ENCODE measurements at regions not wholly inside any gene's neighbourhood (a gene's known extent, or its start where the extent isn't known, plus 50 kb on each side); places are given as distances from the start of the nearest gene placed in this dataset.

GRCh38 chr1:94726981-94727685, 93.0 kb upstream of the SLC44A3 start:
- Histone ChIP-seq H3K27me3 (no peaks in the 10 kb centered on the region), H3K4me3 (no peak overlapping the region), H3K4me1 (peaks cover 0 to 14% (median 12%) of the 10 kb centered on the region in 3 donors), H3K36me3 (no peaks in the 10 kb centered on the region), H3K27ac (no peak overlapping the region), H3K9me3 (no peaks in the 10 kb centered on the region)
- 50 to 59% methylated on average over 3 to 4 of the region's 6 CpGs for WGBS, 2 donors (ENCODE audit: low coverage in 1 of 2)
- no peak for ATAC-seq
- TF ChIP-seq EP300 (IDR thresholded peaks at IDR 0.05) (no peak), POLR2AphosphoS5 (IDR thresholded peaks at IDR 0.05) (no peak), CTCF (IDR thresholded peaks at IDR 0.05) (no peak), POLR2A (IDR thresholded peaks at IDR 0.05) (no peak)

- ATAC-seq, result no peak
- Histone ChIP-seq H3K9me3 (no peaks in the 10 kb centered on the region), H3K27ac (no peak overlapping the region), H3K4me1 (peaks cover 0 to 14% (median 12%) of the 10 kb centered on the region in 3 donors), H3K27me3 (no peaks in the 10 kb centered on the region), H3K4me3 (no peak overlapping the region), H3K36me3 (no peaks in the 10 kb centered on the region)
- TF ChIP-seq POLR2A (IDR thresholded peaks at IDR 0.05), result no peak
- TF ChIP-seq EP300 (IDR thresholded peaks at IDR 0.05), result no peak
- no peak for TF ChIP-seq CTCF (IDR thresholded peaks at IDR 0.05)
- TF ChIP-seq POLR2AphosphoS5 (IDR thresholded peaks at IDR 0.05), result no peak
- WGBS, 2 donors (ENCODE audit: low coverage in 1 of 2), result 81 to 85% methylated on average over 3 of the region's 3 CpGs
Measured at GRCh38 chr1:94725566-94725965, 94.6 kb upstream of the SLC44A3 start.

GRCh38 chr1:94723894-94724293, 96.3 kb upstream of the SLC44A3 start:
- Histone ChIP-seq H3K27me3 (no peaks in the 10 kb centered on the region), H3K36me3 (no peaks in the 10 kb centered on the region), H3K4me3 (no peak overlapping the region), H3K27ac (no peak overlapping the region), H3K9me3 (no peaks in the 10 kb centered on the region), H3K4me1 (peaks cover 0 to 14% (median 12%) of the 10 kb centered on the region in 3 donors)
- no peak for ATAC-seq
- WGBS, 2 donors (ENCODE audit: low coverage in 1 of 2), result 48% methylated on average over 3 of the region's 6 CpGs; no CpG with 5 or more reads in 1 of the 2 donors
- TF ChIP-seq EP300 (IDR thresholded peaks at IDR 0.05) (no peak), CTCF (IDR thresholded peaks at IDR 0.05) (no peak), POLR2A (IDR thresholded peaks at IDR 0.05) (no peak), POLR2AphosphoS5 (IDR thresholded peaks at IDR 0.05) (no peak)

GRCh38 chr1:94723463-94723862, 96.7 kb upstream of the SLC44A3 start:
- ATAC-seq, result peak; percentile 16
- TF ChIP-seq POLR2A (IDR thresholded peaks at IDR 0.05), result no peak
- no peak for TF ChIP-seq CTCF (IDR thresholded peaks at IDR 0.05)
- no peak overlapping the region for H3K27ac ChIP-seq
- H3K27me3 ChIP-seq, result no peaks in the 10 kb centered on the region
- 60% methylated on average over 1 of the region's 6 CpGs; no CpG with 5 or more reads in 1 of the 2 donors for WGBS, 2 donors (ENCODE audit: low coverage in 1 of 2)
- H3K4me1 ChIP-seq, result peaks cover 0 to 14% (median 12%) of the 10 kb centered on the region in 3 donors
- no peak overlapping the region for H3K4me3 ChIP-seq
- H3K9me3 ChIP-seq, result no peaks in the 10 kb centered on the region
- no peaks in the 10 kb centered on the region for H3K36me3 ChIP-seq

GRCh38 chr1:94722181-94722580, 98.0 kb upstream of the SLC44A3 start:
- 100% methylated on average over 1 to 2 of the region's 4 CpGs for WGBS, 2 donors (ENCODE audit: low coverage in 1 of 2)

More at GRCh38 chr1:94722181-94722580, 98.0 kb upstream of the SLC44A3 start:
- peaks cover 0 to 2% (median 0%) of the 10 kb centered on the region in 3 donors for H3K4me1 ChIP-seq
- H3K9me3 ChIP-seq, result no peaks in the 10 kb centered on the region
- ATAC-seq, result no peak
- no peak overlapping the region for H3K27ac ChIP-seq
- TF ChIP-seq EP300 (IDR thresholded peaks at IDR 0.05) (no peak), POLR2A (IDR thresholded peaks at IDR 0.05) (no peak), CTCF (IDR thresholded peaks at IDR 0.05) (no peak), POLR2AphosphoS5 (IDR thresholded peaks at IDR 0.05) (no peak)
- no peaks in the 10 kb centered on the region for H3K27me3 ChIP-seq
- no peak overlapping the region for H3K4me3 ChIP-seq
- no peaks in the 10 kb centered on the region for H3K36me3 ChIP-seq
